Activated T-cell treated with anti-CD3 and anti-CD28 coated beads, Interleukin-2, amount 50 U/mL, for 72 hours (primary cell): ENCODE measurements at regions not wholly inside any gene's neighbourhood (a gene's known extent, or its start where the extent isn't known, plus 50 kb on each side); places are given as distances from the start of the nearest gene placed in this dataset.

ENCODE experiments used
- ATAC-seq, 2 donors: fragments of 150-1000 bp; cut with Tn5 transposase; replicated peaks in 1 of 2; 2 replicates each; pipeline ENCODE4 v1.10.0; 2021; ENCODE audit warnings: moderate library complexity in 2 of 2, mild to moderate bottlenecking in 1 of 2
- DNase-seq, 2 donors: peaks; one replicate each; pipeline ENCODE4 v3.0.0; 2021 to 2022; ENCODE audit warnings: mixed read lengths in 1 of 2
- H3K27ac Mint-ChIP-seq: one replicate; pipeline ENCODE4 v1.8.0; 2022; ENCODE audit warnings: mild to moderate bottlenecking, moderate library complexity, mixed read lengths
- H3K27me3 Mint-ChIP-seq: one replicate; pipeline ENCODE4 v1.8.0; 2022; ENCODE audit warnings: low read depth, mixed read lengths
- H3K36me3 Mint-ChIP-seq, 2 donors: one replicate each; pipeline ENCODE4 v1.8.0; 2022; ENCODE audit warnings: mixed read lengths in 2 of 2, mild to moderate bottlenecking in 1 of 2; ENCODE audit not compliant: insufficient read depth in 2 of 2
- H3K4me1 Mint-ChIP-seq: one replicate; pipeline ENCODE4 v1.8.0; 2022; ENCODE audit warnings: low read depth, mixed read lengths
- H3K4me3 Mint-ChIP-seq, 2 donors: one replicate each; pipeline ENCODE4 v1.8.0; 2022; ENCODE audit warnings: mild to moderate bottlenecking in 2 of 2, mixed read lengths in 2 of 2, moderate library complexity in 2 of 2
- H3K9me3 Mint-ChIP-seq, 2 donors: one replicate each; pipeline ENCODE4 v1.8.0; 2022; ENCODE audit warnings: mixed read lengths in 2 of 2

DNA sequence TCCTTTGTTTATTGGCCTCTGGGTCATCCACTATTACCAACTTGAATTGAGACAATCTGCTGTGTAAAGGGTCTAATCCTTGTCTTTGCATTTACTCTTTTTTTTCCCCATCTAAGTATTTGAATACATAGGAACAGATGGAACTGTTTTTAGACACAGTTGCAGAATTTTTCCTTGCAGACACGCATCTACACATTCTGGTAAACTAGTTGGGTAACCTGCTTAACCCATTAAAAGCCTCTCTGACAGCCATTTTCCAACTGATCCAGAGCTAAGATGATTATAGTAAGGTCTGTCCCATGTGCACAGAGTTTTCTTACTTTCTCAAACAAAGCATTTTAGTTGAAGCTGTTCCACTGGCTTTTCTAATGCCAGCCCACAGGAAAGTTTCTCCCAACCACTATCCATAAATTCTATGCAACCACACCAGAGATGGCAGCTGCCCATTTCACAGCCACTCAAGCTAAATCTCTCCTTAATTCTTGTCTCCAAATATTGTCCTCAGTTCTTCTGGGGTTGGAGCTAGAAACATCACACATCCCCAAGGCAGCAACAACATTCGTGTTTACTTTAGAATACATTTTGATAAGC, 492.1 kb downstream of the MAFB start:
- Mint-ChIP-seq H3K27me3 (no peaks in the 10 kb centered on the region), H3K4me3 (no peak overlapping the region), H3K27ac (no peak overlapping the region), H3K4me1 (no peaks in the 10 kb centered on the region), H3K36me3 (peaks cover 0 to 1% of the 10 kb centered on the region in 2 donors), H3K9me3 (peaks cover 0 to 1% of the 10 kb centered on the region in 2 donors)
- ATAC-seq (no peak), DNase-seq (no peak)

DNA sequence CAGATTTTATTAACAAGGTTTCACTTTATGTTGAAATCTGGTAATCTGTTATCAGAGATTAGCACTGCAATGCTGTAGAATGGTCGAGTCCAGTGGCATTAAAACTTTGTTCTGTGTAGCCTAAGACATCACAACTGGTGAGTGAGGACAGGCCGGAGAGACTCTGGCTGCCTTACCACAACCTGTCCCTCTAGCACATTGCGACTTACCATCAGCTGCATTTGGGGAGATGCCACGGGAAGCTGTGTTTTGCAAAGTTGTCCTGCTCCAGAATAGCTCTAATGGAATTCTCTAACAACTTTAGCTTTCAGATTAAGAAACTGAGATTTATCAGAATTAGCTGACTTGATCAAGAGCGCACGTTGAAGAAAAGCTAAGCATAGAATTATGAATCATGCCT, 493.3 kb downstream of the MAFB start:
- H3K4me1 Mint-ChIP-seq, result no peaks in the 10 kb centered on the region
- H3K27me3 Mint-ChIP-seq, result no peaks in the 10 kb centered on the region
- no peak overlapping the region for H3K4me3 Mint-ChIP-seq

DNA sequence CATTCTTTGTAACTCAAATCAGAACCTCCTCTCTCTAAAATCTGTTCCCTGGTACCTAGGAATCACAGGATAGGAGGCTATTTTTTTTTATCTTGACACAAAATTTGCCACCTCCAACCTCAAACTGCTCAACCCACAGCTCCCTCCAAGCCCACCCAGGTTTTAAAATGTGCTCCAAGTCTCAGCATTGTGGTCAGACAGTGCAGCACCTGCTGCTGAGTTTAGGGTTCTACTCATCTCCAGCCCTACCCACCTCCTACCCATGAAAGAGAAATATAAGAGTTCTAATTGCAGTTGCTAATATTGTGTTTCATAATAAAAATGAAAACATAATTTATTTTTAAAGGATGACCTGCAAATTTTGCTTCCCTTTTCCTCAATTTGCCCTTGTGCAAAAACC, 496.5 kb downstream of the MAFB start:
- Mint-ChIP-seq H3K27ac (no peak overlapping the region), H3K27me3 (no peaks in the 10 kb centered on the region), H3K4me1 (no peaks in the 10 kb centered on the region), H3K4me3 (no peak overlapping the region), H3K36me3 (peaks cover 0 to 1% of the 10 kb centered on the region in 2 donors), H3K9me3 (peaks cover 0 to 1% of the 10 kb centered on the region in 2 donors)
- ATAC-seq, result no peak
- DNase-seq, result no peak

More for the DNA sequence above, 493.3 kb downstream of the MAFB start:
- Mint-ChIP-seq H3K9me3 (peaks cover 0 to 1% of the 10 kb centered on the region in 2 donors), H3K27ac (no peak overlapping the region), H3K36me3 (peaks cover 0 to 1% of the 10 kb centered on the region in 2 donors)
- DNase-seq, result no peak
- no peak for ATAC-seq

DNA sequence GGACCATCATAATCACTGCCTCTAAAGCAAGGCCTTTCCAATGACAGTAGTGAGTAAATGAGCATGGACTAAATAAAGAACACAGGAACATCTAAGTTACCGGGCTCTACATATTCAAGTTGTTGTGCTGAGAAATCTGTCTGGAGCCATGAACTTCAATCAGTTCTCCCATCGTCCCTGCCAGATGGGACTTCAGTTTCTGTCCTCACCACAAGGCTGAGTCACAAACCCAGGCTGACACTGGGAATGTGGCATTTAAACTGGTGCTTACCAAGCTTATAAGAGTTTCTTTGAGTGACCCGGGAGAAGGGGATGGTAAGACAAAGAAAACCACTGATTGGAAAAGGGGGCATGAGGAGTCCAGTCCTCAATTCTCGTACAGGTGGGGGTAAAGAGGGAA, 497.0 kb downstream of the MAFB start:
- no peaks in the 10 kb centered on the region for H3K4me1 Mint-ChIP-seq
- H3K4me3 Mint-ChIP-seq, result no peak overlapping the region
- peaks cover 0 to 1% of the 10 kb centered on the region in 2 donors for H3K9me3 Mint-ChIP-seq
- no peaks in the 10 kb centered on the region for H3K27me3 Mint-ChIP-seq
- peaks cover 0 to 1% of the 10 kb centered on the region in 2 donors for H3K36me3 Mint-ChIP-seq
- ATAC-seq (no peak), DNase-seq (no peak)
- no peak overlapping the region for H3K27ac Mint-ChIP-seq

DNA sequence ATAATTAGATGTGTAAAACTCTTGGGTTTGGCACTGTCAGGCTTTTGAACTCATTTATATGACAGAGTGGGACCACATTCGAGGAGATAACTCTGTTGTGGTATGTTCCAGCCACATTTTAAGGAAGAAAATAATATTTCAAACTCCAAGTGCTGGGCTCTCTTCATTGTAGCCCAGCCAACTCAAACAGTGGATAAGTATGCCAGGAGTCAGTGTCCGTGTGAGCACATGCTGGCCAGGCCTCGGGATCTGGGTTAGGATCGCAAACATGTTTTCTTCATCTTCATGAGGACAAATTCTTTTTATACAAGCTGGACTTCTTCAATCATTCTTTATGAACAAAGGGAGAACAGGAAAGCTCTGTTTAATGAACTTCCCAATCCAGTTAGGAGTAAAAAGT, 497.5 kb downstream of the MAFB start:
- H3K9me3 Mint-ChIP-seq, result peaks cover 0 to 1% of the 10 kb centered on the region in 2 donors
- no peaks in the 10 kb centered on the region for H3K4me1 Mint-ChIP-seq
- no peak overlapping the region for H3K27ac Mint-ChIP-seq
- H3K4me3 Mint-ChIP-seq, result no peak overlapping the region
- H3K27me3 Mint-ChIP-seq, result no peaks in the 10 kb centered on the region
- ATAC-seq (no peak), DNase-seq (no peak)
- H3K36me3 Mint-ChIP-seq, result peaks cover 0 to 1% of the 10 kb centered on the region in 2 donors

DNA sequence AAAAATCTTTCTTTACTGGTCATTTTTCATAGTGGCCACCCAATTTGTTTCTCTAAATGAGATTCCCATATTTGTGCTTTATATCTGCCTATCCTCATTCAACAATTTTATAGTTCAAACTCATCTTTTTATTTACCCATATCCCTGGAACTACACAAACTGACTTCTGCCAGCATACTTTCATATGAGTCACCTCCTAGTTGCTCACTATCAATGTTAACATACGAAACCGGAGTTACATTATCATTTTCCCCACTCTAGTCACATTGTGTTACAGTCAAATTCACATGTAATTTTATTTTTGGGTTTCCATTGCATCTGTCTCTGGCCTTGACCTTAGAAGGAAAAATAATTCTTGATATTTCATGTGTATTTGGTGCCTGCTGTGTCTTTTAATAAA, 499.4 kb downstream of the MAFB start:
- Mint-ChIP-seq H3K9me3 (peaks cover 0 to 1% of the 10 kb centered on the region in 2 donors), H3K27me3 (no peaks in the 10 kb centered on the region), H3K4me3 (no peak overlapping the region), H3K4me1 (no peaks in the 10 kb centered on the region), H3K36me3 (peaks cover 0 to 1% of the 10 kb centered on the region in 2 donors), H3K27ac (no peak overlapping the region)
- ATAC-seq (no peak), DNase-seq (no peak)

DNA sequence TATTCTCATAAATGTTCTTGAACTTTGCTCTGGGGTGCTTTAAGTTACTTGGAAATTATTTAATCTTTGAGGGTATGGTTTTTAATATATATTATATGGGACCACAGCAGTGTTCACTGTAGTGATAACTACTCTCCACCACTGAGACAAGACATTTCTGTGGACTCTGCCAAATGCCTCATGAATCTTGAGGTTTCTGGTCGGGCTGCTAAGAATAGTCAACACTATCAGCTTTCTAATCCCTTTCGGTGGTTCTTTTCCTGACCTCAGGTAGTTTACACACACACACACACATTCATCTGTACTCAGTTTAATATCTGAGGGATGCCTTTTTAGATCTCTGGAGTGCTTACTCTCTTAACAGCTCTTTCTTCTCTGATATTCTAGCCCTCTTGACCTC, 500.7 kb downstream of the MAFB start:
- H3K4me1 Mint-ChIP-seq, result no peaks in the 10 kb centered on the region
- H3K4me3 Mint-ChIP-seq, result no peak overlapping the region
- peaks cover 0 to under 1% of the 10 kb centered on the region in 2 donors for H3K36me3 Mint-ChIP-seq
- ATAC-seq, result no peak
- H3K27ac Mint-ChIP-seq, result no peak overlapping the region
- H3K9me3 Mint-ChIP-seq, result peaks cover 0 to 2% of the 10 kb centered on the region in 2 donors
- no peaks in the 10 kb centered on the region for H3K27me3 Mint-ChIP-seq
- no peak for DNase-seq

DNA sequence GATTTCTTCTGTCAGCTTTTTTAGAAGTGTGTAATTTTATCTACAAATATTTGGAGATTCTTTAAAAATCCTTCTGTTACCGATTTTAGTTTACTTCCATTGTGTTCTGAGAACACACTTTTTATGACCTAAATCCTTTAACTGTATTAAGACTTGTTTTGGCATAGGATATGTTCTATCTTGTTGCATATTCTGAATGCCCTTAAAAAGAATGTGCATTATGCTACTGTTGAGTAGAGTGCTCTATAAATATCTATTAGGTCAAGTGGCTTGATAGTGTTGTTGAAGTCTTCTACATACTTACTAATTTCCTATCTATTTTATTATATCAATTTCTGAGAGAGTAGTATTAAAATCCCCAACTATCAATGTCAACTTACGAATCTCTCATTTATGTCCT, 502.2 kb downstream of the MAFB start:
- Mint-ChIP-seq H3K4me3 (no peak overlapping the region), H3K27me3 (no peaks in the 10 kb centered on the region), H3K9me3 (peaks cover 0 to 1% of the 10 kb centered on the region in 2 donors), H3K36me3 (no peaks in the 10 kb centered on the region), H3K27ac (no peak overlapping the region), H3K4me1 (no peaks in the 10 kb centered on the region)
- no peak for ATAC-seq
- no peak for DNase-seq

DNA sequence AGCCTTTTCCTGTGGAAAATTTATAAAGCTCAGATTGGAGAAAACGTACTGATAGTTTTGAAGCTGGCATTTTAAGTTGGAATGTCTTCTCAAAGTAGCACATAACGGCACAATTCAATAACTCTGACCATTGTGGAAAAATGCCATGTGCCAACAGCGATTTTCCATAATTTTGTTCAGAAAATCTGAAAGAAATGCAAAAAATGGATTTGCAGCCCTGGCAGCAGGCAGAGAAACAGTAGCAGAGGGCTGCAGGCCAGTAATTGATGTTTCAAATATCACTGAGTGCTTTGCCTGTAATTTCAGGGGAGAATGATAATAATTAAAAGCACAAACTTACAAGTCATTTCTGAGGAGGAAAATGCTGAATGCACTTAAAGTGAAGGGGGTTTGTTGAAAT, 507.4 kb downstream of the MAFB start:
- Mint-ChIP-seq H3K4me1 (no peaks in the 10 kb centered on the region), H3K27ac (no peak overlapping the region), H3K9me3 (peaks cover 1 to 2% of the 10 kb centered on the region in 2 donors), H3K27me3 (no peaks in the 10 kb centered on the region), H3K4me3 (no peak overlapping the region), H3K36me3 (no peaks in the 10 kb centered on the region)
- DNase-seq (no peak), ATAC-seq (no peak)

DNA sequence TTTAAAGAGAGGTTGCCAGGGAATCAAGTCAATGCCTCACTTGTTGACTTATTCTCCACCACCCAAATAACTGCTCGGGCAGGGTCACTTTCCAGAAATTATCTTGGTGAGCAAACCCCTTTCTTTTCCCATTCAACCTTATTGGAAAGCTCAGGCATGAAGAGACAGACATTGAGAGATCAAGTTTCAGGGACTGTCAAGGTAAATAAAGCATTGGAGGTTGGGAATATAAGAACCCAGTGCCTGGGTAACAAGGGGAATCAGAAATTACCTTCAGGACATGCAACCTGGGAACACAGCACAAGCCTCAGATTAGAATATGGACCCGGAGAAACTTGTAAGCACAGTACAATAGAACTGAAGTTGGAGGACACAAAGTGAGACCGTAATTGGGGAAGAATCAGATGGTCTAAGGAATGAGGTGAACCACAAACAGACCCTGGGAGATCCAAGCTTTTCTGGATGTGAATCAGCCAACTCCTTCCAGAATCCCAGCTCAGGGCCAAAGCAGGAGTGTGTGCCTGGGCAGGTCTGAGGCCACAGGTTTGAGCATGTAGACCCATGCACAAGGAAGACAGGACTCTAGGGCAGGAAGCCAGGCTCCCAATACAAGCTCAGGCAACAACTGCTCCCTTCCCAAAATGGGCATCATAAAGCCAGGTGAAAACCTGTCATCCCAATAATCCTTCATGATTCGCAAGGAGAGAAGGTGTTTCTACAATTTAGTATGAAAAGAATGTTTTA, 512.8 kb downstream of the MAFB start:
- Mint-ChIP-seq H3K9me3 (peaks cover 2% of the 10 kb centered on the region in 2 donors), H3K27ac (no peak overlapping the region), H3K27me3 (peaks cover 8% of the 10 kb centered on the region), H3K36me3 (no peaks in the 10 kb centered on the region), H3K4me1 (no peaks in the 10 kb centered on the region), H3K4me3 (no peak overlapping the region)
- no peak for ATAC-seq
- no peak for DNase-seq

DNA sequence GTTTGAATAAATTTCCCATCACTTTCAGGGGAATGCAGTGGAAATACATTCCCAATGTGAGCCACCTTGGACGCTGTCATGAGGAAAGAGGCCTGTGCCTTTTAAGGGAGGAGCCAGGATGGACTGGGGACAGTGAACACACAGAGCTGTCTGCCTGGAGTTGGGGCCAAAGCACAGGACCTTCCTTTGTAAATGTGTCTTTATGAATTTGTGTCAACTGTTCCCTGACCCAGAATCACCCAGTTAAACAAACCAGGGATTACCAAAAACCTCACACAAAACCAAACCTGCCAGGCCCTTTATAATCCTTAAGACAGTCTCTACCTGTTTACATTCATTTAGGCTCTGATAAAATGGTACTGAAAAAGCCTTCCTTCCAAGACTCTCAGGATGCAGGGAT, 513.7 kb downstream of the MAFB start:
- DNase-seq, result no peak
- Mint-ChIP-seq H3K27ac (no peak overlapping the region), H3K4me1 (no peaks in the 10 kb centered on the region), H3K36me3 (no peaks in the 10 kb centered on the region), H3K27me3 (peaks cover 8% of the 10 kb centered on the region), H3K4me3 (no peak overlapping the region), H3K9me3 (peaks cover 2% of the 10 kb centered on the region in 2 donors)
- no peak for ATAC-seq

DNA sequence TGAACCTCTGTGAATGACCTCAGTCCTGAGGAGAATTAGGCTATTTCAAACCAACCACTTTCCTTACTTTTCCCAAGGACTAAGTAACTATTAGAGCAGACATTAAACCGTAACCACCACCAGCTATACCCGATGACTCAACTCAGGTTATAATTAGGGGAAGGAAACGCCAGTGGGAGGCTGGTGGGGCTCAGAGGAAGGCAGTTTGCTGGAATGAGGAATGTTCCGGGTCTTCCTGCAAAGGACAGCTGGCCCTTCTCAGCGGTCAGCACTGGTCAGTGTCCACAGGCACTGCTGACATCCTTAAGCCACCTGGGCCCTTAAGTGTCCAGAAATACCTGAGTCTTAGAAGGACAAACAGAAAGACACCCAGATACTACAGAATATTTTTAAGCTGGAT, 515.2 kb downstream of the MAFB start:
- Mint-ChIP-seq H3K27ac (no peak overlapping the region), H3K4me1 (no peaks in the 10 kb centered on the region), H3K9me3 (peaks cover 2% of the 10 kb centered on the region in 2 donors), H3K36me3 (no peaks in the 10 kb centered on the region), H3K27me3 (peaks cover 8% of the 10 kb centered on the region), H3K4me3 (no peak overlapping the region)
- ATAC-seq (no peak), DNase-seq (no peak)

DNA sequence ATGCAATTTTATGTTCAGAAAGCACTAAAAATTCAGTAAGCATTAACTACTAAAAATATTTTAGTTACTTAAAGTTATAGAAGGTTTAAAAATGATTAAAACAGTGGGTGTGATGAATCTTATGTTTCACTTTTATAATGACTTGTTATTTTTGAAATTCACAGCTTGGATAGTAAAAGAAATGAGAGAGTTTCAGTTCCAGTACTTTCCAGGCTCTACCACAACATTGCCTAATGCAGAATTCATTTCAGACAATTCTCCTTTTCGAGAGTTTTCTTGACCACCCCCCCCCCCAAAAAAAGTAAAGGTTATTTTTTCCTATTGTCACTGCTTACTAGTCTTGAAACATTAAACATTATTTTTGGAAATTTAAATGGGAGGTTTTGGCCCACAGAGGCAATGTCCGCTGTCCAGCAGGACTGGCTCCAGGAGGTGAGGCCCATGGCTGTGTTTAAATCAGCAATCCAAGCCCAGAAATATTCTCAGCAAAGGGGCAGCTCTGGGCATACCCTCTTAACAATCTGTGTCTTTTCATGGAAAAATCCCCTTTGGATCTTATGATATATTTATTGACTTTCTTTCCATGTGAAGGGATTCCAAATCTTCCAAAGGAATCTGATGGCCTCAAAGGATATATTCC, 519.9 kb downstream of the MAFB start:
- DNase-seq, result no peak
- no peaks in the 10 kb centered on the region for H3K4me1 Mint-ChIP-seq
- ATAC-seq, result no peak
- no peak overlapping the region for H3K4me3 Mint-ChIP-seq
- H3K27ac Mint-ChIP-seq, result no peak overlapping the region
- H3K9me3 Mint-ChIP-seq, result no peaks in the 10 kb centered on the region
- no peaks in the 10 kb centered on the region for H3K36me3 Mint-ChIP-seq
- peaks cover 8% of the 10 kb centered on the region for H3K27me3 Mint-ChIP-seq
